WTC11 (cell line): ENCODE measurements at regions not wholly inside any gene's neighbourhood (a gene's known extent, or its start where the extent isn't known, plus 50 kb on each side); places are given as distances from the start of the nearest gene placed in this dataset.
"Not testable (repeated sequence)": the region's sequence is repeated elsewhere in the genome, so short reads cannot be mapped to it uniquely, and the experiment has no call there.

Experiments used
- ATAC-seq: fragments of 200-7000 bp; cut with Tn5 transposase; 2 replicates; pipeline ENCODE4 v1.10.0; 2021; ENCODE audit warnings: mild to moderate bottlenecking, moderate library complexity
- CTCF ChIA-PET: fragments of 300-600 bp; sonication (Branson Sonifier 250); formaldehyde crosslinking; loops from one replicate; lab custom pipeline; 2021; ENCODE audit warnings: antibody characterized with exemption; lab: Charles Lee
- POLR2A ChIA-PET: fragments of 350-600 bp; sonication (Branson Sonifier 250); formaldehyde crosslinking; loops from one replicate; lab custom pipeline; 2021; ENCODE audit warnings: antibody characterized with exemption; lab: Charles Lee
- DNase-seq: peaks from one replicate; pipeline ENCODE4 v3.0.0; 2021; ENCODE audit warnings: low spot score
- H3K27ac Mint-ChIP-seq: 2 replicates; pipeline ENCODE4 v1.8.0; 2021; ENCODE audit warnings: mixed read lengths
- H3K27me3 Mint-ChIP-seq: 2 replicates; pipeline ENCODE4 v1.8.0; 2021; ENCODE audit warnings: low read depth, mild to moderate bottlenecking, moderate library complexity, mixed read lengths
- H3K36me3 Mint-ChIP-seq: 2 replicates; pipeline ENCODE4 v1.8.0; 2021; ENCODE audit warnings: mixed read lengths
- H3K4me1 Mint-ChIP-seq: 2 replicates; pipeline ENCODE4 v1.8.0; 2022; ENCODE audit warnings: mixed read lengths
- H3K4me3 Mint-ChIP-seq: 2 replicates; pipeline ENCODE4 v1.8.0; 2021; ENCODE audit warnings: mild to moderate bottlenecking, moderate library complexity, mixed read lengths
- H3K9me3 Mint-ChIP-seq: 2 replicates; pipeline ENCODE4 v1.8.0; 2021; ENCODE audit warnings: mixed read lengths
- EMX1 ChIP-seq: fragments of 250-450 bp; sonication (Bioruptor Pico); IDR thresholded peaks from 2 replicates; pipeline ENCODE4 v1.8.0; 2021; ENCODE audit warnings: mild to moderate bottlenecking
- GABPB1 ChIP-seq: sonication (generic); formaldehyde crosslinking; IDR thresholded peaks from 2 replicates; pipeline ENCODE4 v1.8.1; 2023; ENCODE audit warnings: mild to moderate bottlenecking, missing genetic modification reagents
- GRHL2 ChIP-seq: fragments of 250-450 bp; sonication (Bioruptor Pico); IDR thresholded peaks from 2 replicates; pipeline ENCODE4 v1.8.0; 2022; ENCODE audit warnings: mild to moderate bottlenecking, moderate library complexity; ENCODE audit not compliant: insufficient replicate concordance, severe bottlenecking
- GTF2I ChIP-seq: fragments of 250-450 bp; sonication (Bioruptor Pico); conservative IDR thresholded peaks from 2 replicates; pipeline ENCODE4 v1.4.0; 2021; ENCODE audit warnings: mild to moderate bottlenecking
- KAT7 ChIP-seq: sonication (generic); formaldehyde crosslinking; IDR thresholded peaks from 2 replicates; pipeline ENCODE4 v1.8.1; 2023; ENCODE audit warnings: missing genetic modification reagents, mild to moderate bottlenecking, borderline replicate concordance
- MYBL2 ChIP-seq: sonication (generic); formaldehyde crosslinking; IDR thresholded peaks from 2 replicates; pipeline ENCODE4 v1.8.1; 2023; ENCODE audit warnings: mild to moderate bottlenecking, moderate library complexity, missing genetic modification reagents
- NR1H2 ChIP-seq: sonication (generic); formaldehyde crosslinking; IDR thresholded peaks from 2 replicates; pipeline ENCODE4 v1.9.0; 2021; ENCODE audit warnings: mild to moderate bottlenecking, moderate library complexity, missing genetic modification reagents
- RELA ChIP-seq: sonication (generic); formaldehyde crosslinking; IDR thresholded peaks from 2 replicates; pipeline ENCODE4 v1.8.1; 2022; ENCODE audit warnings: missing genetic modification reagents, mild to moderate bottlenecking, borderline replicate concordance
- RORB ChIP-seq: fragments of 250-450 bp; sonication (Bioruptor Pico); IDR thresholded peaks from 2 replicates; pipeline ENCODE4 v1.9.0; 2021; ENCODE audit warnings: mild to moderate bottlenecking
- SMAD4 ChIP-seq: sonication (generic); formaldehyde crosslinking; IDR thresholded peaks from 2 replicates; pipeline ENCODE4 v1.8.0; 2022; ENCODE audit warnings: mild to moderate bottlenecking, missing genetic modification reagents
- ZMAT4 ChIP-seq: fragments of 250-450 bp; sonication (Bioruptor Pico); IDR thresholded peaks from 2 replicates; pipeline ENCODE4 v1.9.0; 2021; ENCODE audit warnings: mild to moderate bottlenecking
- ZNF138 ChIP-seq: sonication (generic); formaldehyde crosslinking; conservative IDR thresholded peaks from 2 replicates; pipeline ENCODE4 v1.8.1; 2022; ENCODE audit warnings: mild to moderate bottlenecking, moderate library complexity, missing genetic modification reagents
- ZNF263 ChIP-seq: sonication (generic); formaldehyde crosslinking; IDR thresholded peaks from 2 replicates; pipeline ENCODE4 v1.8.1; 2022; ENCODE audit warnings: low read depth, mild to moderate bottlenecking, moderate library complexity, missing genetic modification reagents
- ZNF425 ChIP-seq: fragments of 250-450 bp; sonication (Bioruptor Pico); conservative IDR thresholded peaks from 2 replicates; pipeline ENCODE4 v1.9.0; 2021; ENCODE audit warnings: mild to moderate bottlenecking
- ZNF671 ChIP-seq: fragments of 250-450 bp; sonication (Bioruptor Pico); IDR thresholded peaks from 2 replicates; pipeline ENCODE4 v1.8.0; 2021; ENCODE audit warnings: mild to moderate bottlenecking
- TF ChIP-seq, protein P1 (sequence below): sonication (generic); formaldehyde crosslinking; IDR thresholded peaks from 2 replicates; pipeline ENCODE4 v1.8.0; 2022; ENCODE audit warnings: mild to moderate bottlenecking, missing genetic modification reagents
- TF ChIP-seq, protein P2 (sequence below): fragments of 250-450 bp; sonication (Bioruptor Pico); IDR thresholded peaks from 2 replicates; pipeline ENCODE4 v1.8.0; 2021; ENCODE audit warnings: mild to moderate bottlenecking
- TF ChIP-seq, protein P3 (sequence below): sonication (generic); formaldehyde crosslinking; IDR thresholded peaks from 2 replicates; pipeline ENCODE4 v1.8.1; 2022; ENCODE audit warnings: mild to moderate bottlenecking, missing genetic modification reagents, moderate library complexity, borderline replicate concordance

DNA sequence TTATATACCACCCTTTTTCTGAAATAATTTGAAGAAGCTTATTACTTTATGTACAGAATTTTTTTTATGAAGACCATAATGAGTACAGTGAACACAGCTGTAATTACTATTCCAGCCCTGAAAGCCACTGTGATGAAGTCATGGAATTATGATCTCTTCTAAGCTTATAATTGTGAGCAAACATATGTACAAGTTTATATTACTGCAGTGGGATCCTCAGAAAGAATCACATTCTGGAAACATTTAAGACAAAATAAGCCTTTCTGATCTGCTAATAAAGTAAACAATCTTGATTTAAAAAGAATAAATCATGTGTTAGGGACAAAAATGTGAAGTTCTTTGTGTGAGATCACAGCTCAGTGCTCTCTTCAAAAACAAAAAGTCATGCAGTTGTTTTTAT, 560.4 kb downstream of the CD109 start (continued):
- TF ChIP-seq, protein P1, sequence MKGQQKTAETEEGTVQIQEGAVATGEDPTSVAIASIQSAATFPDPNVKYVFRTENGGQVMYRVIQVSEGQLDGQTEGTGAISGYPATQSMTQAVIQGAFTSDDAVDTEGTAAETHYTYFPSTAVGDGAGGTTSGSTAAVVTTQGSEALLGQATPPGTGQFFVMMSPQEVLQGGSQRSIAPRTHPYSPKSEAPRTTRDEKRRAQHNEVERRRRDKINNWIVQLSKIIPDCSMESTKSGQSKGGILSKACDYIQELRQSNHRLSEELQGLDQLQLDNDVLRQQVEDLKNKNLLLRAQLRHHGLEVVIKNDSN (CRISPR knock-in tag): no peak
- TF ChIP-seq ZMAT4 (CRISPR knock-in tag) (no peak), RORB (CRISPR knock-in tag) (no peak), GTF2I (CRISPR knock-in tag) (no peak), MYBL2 (no peak), KAT7 (CRISPR knock-in tag) (no peak), ZNF263 (CRISPR knock-in tag) (no peak), GABPB1 (CRISPR knock-in tag) (no peak), GRHL2 (no peak), ZNF671 (no peak)
- TF ChIP-seq, all 79 proteins: peak for 0

GRCh38 chr6:74255007-74255406, 559.0 kb downstream of the CD109 start:
- POLR2A ChIA-PET, H3K4me1 Mint-ChIP-seq, DNase-seq, H3K4me3 Mint-ChIP-seq, ATAC-seq, H3K36me3 Mint-ChIP-seq, H3K27me3 Mint-ChIP-seq, H3K27ac Mint-ChIP-seq, CTCF ChIA-PET: not testable (repeated sequence)
- peaks cover 35% of the 10 kb centered on the region for H3K9me3 Mint-ChIP-seq

GRCh38 chr6:74254147-74254546, 558.1 kb downstream of the CD109 start:
- ATAC-seq, CTCF ChIA-PET, H3K4me3 Mint-ChIP-seq, DNase-seq, H3K27me3 Mint-ChIP-seq, H3K36me3 Mint-ChIP-seq, POLR2A ChIA-PET, H3K27ac Mint-ChIP-seq: not testable (repeated sequence)
- Mint-ChIP-seq H3K4me1 (peaks cover 16% of the 10 kb centered on the region), H3K9me3 (peaks cover 35% of the 10 kb centered on the region)

DNA sequence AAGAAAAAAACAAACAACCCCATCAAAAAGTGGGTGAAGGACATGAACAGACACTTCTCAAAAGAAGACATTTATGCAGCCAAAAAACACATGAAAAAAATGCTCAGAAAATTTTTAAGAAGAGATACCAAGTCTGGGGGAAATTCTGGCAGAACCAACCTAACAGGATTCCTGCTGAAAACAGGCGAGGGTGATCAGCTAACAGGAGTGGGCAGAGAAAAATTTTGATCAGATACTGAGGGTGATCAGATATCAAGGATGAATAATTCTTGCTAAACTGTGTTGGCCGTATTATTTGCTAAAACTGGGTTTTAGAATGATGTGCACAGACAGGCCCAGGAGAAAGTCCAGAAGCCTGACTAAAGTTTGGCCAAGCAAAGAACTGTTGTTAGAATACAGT, 557.3 kb downstream of the CD109 start:
- Mint-ChIP-seq H3K36me3 (peaks cover 9% of the 10 kb centered on the region), H3K4me1 (peaks cover 21% of the 10 kb centered on the region), H3K9me3 (peaks cover 37% of the 10 kb centered on the region), H3K27me3 (no peaks in the 10 kb centered on the region), H3K27ac (no peak overlapping the region)
- no peak for DNase-seq
- no peak for ATAC-seq
- CTCF ChIA-PET: no interaction called here
- POLR2A ChIA-PET: no interaction called here
- no peak for TF ChIP-seq ZNF425 (CRISPR knock-in tag)
- TF ChIP-seq ZNF138 (CRISPR knock-in tag): no peak
- TF ChIP-seq SMAD4 (CRISPR knock-in tag): no peak
- TF ChIP-seq EMX1: no peak
- no peak for TF ChIP-seq NR1H2 (CRISPR knock-in tag)
- TF ChIP-seq GTF2I (CRISPR knock-in tag): no peak
- TF ChIP-seq ZNF671: no peak
- TF ChIP-seq, protein P2, sequence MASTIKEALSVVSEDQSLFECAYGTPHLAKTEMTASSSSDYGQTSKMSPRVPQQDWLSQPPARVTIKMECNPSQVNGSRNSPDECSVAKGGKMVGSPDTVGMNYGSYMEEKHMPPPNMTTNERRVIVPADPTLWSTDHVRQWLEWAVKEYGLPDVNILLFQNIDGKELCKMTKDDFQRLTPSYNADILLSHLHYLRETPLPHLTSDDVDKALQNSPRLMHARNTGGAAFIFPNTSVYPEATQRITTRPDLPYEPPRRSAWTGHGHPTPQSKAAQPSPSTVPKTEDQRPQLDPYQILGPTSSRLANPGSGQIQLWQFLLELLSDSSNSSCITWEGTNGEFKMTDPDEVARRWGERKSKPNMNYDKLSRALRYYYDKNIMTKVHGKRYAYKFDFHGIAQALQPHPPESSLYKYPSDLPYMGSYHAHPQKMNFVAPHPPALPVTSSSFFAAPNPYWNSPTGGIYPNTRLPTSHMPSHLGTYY: no peak
- no peak for TF ChIP-seq ZNF263 (CRISPR knock-in tag)
- TF ChIP-seq, protein P1 (CRISPR knock-in tag): no peak
- TF ChIP-seq, protein P3, sequence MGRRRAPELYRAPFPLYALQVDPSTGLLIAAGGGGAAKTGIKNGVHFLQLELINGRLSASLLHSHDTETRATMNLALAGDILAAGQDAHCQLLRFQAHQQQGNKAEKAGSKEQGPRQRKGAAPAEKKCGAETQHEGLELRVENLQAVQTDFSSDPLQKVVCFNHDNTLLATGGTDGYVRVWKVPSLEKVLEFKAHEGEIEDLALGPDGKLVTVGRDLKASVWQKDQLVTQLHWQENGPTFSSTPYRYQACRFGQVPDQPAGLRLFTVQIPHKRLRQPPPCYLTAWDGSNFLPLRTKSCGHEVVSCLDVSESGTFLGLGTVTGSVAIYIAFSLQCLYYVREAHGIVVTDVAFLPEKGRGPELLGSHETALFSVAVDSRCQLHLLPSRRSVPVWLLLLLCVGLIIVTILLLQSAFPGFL (CRISPR knock-in tag): no peak
- no peak for TF ChIP-seq RELA (CRISPR knock-in tag)
- TF ChIP-seq, all 79 proteins: peak for 0
- H3K4me3 Mint-ChIP-seq: no peak overlapping the region
